Duodenal mucosa (tissue), 2 donors: ENCODE measurements at regions not wholly inside any gene's neighbourhood (a gene's known extent, or its start where the extent isn't known, plus 50 kb on each side); places are given as distances from the start of the nearest gene placed in this dataset.
"Not testable (repeated sequence)": the region's sequence is repeated elsewhere in the genome, so short reads cannot be mapped to it uniquely, and the experiment has no call there.

Experiments used
- H3K27ac ChIP-seq: one replicate; pipeline ENCODE4 v1.7.0; 2013; ENCODE audit warnings: low read depth, low read length
- H3K27me3 ChIP-seq, 2 donors: one replicate each; pipeline ENCODE4 v1.7.0; 2013; ENCODE audit warnings: low read length in 2 of 2, control low read depth in 1 of 2; ENCODE audit not compliant: insufficient read depth in 2 of 2, control insufficient read depth in 1 of 2
- H3K36me3 ChIP-seq, 2 donors: one replicate each; pipeline ENCODE4 v1.7.0; 2013; ENCODE audit warnings: low read length in 2 of 2, control low read depth in 1 of 2; ENCODE audit not compliant: insufficient read depth in 2 of 2, control insufficient read depth in 1 of 2
- H3K4me1 ChIP-seq, 2 donors: one replicate each; pipeline ENCODE4 v1.7.0; 2013; ENCODE audit warnings: low read length in 2 of 2, control low read depth in 1 of 2; ENCODE audit not compliant: insufficient read depth in 2 of 2, control insufficient read depth in 1 of 2
- H3K4me3 ChIP-seq, 2 donors: one replicate each; pipeline ENCODE4 v1.7.0; 2013; ENCODE audit warnings: low read length in 2 of 2, low read depth in 1 of 2
- H3K9ac ChIP-seq, 2 donors: one replicate each; pipeline ENCODE4 v1.7.0; 2013; ENCODE audit warnings: low read length in 2 of 2, low read depth in 1 of 2
- H3K9me3 ChIP-seq, 2 donors: one replicate each; pipeline ENCODE4 v1.7.0; 2013; ENCODE audit warnings: low read length in 2 of 2, control low read depth in 1 of 2; ENCODE audit not compliant: control insufficient read depth in 1 of 2

GRCh38 chr7:35878351-35878750 lies 77.5 kb downstream of the SEPTIN7 start:
- no peak overlapping the region for H3K27ac ChIP-seq
- H3K4me3 ChIP-seq = no peak overlapping the region
- H3K9me3 ChIP-seq = no peaks in the 10 kb centered on the region
- no peak overlapping the region for H3K9ac ChIP-seq
- H3K36me3 ChIP-seq = peaks cover 0 to 7% of the 10 kb centered on the region in 2 donors
- H3K4me1 ChIP-seq = no peaks in the 10 kb centered on the region
- H3K27me3 ChIP-seq = no peaks in the 10 kb centered on the region

DNA sequence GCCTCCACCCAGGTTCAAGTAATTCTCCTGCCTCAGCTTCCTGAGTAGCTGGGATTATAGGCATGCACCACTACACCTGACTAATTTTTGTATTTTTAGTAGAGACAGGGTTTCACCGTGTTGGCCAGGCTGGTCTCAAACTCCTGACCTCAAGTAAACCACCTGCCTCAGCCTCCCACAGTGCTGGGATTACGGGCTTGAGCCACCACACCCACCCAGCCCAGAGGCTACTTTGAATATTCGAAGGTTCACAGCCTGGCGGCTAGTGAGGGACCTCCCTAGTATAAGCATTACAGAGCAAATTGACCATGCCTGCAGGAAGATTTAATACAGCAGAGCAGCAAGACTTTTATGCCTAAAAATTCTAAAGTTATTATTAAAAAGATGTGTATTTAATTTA lies 86.6 kb downstream of the SEPTIN7 start:
- not testable (repeated sequence) for H3K4me3 ChIP-seq, H3K9ac ChIP-seq, H3K9me3 ChIP-seq, H3K4me1 ChIP-seq, H3K27me3 ChIP-seq, H3K27ac ChIP-seq
- peaks cover 11 to 29% of the 10 kb centered on the region in 2 donors for H3K36me3 ChIP-seq

GRCh38 chr7:35889001-35889400 lies 88.1 kb downstream of the SEPTIN7 start:
- no peak overlapping the region for H3K4me3 ChIP-seq
- H3K4me1 ChIP-seq = no peaks in the 10 kb centered on the region
- no peaks in the 10 kb centered on the region for H3K27me3 ChIP-seq
- H3K27ac ChIP-seq = no peak overlapping the region
- peaks cover 9 to 29% of the 10 kb centered on the region in 2 donors for H3K36me3 ChIP-seq
- no peak overlapping the region for H3K9ac ChIP-seq
- H3K9me3 ChIP-seq = no peaks in the 10 kb centered on the region

DNA sequence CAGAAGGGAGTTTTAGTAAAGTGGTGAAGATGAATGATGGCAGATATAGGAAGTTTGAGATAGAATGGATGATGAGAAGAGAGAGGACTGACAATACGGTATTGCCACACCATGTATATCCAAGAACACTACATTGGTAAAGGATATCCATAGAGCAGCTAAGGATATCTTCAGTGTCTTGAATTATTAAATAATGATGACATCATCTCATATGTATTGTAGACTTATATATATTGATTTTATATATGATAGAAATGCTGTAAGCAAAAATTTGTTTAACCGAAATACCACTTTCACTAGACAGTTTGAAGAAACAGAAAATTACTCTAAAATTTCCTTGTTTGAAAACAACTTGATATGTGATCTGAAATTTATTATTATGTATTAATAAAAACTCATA lies 89.0 kb downstream of the SEPTIN7 start:
- no peaks in the 10 kb centered on the region for H3K9me3 ChIP-seq
- H3K9ac ChIP-seq = no peak overlapping the region
- H3K4me1 ChIP-seq = no peaks in the 10 kb centered on the region
- H3K27me3 ChIP-seq = no peaks in the 10 kb centered on the region
- H3K4me3 ChIP-seq = no peak overlapping the region
- no peak overlapping the region for H3K27ac ChIP-seq
- peaks cover 7 to 24% of the 10 kb centered on the region in 2 donors for H3K36me3 ChIP-seq

DNA sequence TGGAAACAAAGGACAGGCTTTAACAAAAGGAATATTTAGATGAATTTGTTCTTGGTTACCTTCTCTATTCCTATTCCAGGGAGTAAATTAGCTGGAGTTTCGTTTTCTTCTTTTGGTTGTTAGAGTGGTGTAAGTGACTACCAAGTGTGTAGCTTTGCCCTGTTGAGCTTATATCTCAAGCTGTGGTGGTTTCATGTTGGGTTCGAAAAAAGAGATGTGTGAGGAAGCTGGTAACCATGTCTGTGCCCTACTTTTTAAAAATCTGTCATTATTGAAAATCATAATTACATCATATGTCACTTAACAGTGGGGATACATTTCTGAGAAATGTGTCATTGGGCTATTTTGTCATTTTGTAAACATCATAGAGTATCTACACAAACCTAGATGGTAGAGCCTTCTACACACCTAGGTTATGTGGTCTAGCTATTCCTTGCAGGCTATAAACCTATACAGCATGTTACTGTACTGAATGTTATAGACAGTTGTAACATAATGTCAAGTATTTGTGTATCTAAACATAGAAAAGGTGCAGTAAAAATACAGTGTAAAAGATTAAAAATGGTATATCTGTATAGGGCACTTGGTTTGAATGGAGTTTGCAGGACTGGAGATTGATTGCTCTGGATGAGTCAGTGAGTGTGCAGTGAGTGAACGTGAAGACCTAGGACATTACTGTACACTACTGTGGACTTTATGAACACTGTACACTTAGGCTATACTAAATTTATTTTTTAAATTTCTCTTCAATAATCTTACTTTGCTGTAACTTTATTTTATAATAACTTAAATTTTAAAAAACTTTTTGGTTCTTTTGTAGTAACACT lies 90.4 kb downstream of the SEPTIN7 start:
- H3K9ac ChIP-seq = no peak overlapping the region
- H3K9me3 ChIP-seq = no peaks in the 10 kb centered on the region
- H3K4me3 ChIP-seq = no peak overlapping the region
- no peaks in the 10 kb centered on the region for H3K4me1 ChIP-seq
- H3K27ac ChIP-seq = no peak overlapping the region
- no peaks in the 10 kb centered on the region for H3K27me3 ChIP-seq
- H3K36me3 ChIP-seq = peaks cover 3 to 20% of the 10 kb centered on the region in 2 donors

DNA sequence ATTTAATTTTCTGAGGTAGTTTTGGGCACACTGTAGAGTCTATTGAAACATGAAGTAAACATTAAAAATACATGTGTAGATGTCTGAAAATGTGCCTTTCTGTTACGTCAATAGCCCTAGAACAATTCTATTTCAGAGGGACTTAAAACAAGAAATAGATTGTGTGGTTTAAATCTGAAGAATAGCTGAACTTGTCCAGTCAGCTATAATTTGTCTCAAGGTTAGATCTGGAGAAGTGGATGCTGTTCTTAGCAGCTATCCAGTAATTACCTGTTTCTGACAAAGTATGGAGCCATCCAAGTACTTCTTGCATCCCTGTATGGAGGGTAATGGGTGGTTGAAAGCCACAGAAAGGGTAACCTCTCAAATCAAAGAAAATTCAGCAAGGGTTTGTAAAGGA lies 92.8 kb downstream of the SEPTIN7 start:
- H3K27ac ChIP-seq = no peak overlapping the region
- H3K4me3 ChIP-seq = no peak overlapping the region

DNA sequence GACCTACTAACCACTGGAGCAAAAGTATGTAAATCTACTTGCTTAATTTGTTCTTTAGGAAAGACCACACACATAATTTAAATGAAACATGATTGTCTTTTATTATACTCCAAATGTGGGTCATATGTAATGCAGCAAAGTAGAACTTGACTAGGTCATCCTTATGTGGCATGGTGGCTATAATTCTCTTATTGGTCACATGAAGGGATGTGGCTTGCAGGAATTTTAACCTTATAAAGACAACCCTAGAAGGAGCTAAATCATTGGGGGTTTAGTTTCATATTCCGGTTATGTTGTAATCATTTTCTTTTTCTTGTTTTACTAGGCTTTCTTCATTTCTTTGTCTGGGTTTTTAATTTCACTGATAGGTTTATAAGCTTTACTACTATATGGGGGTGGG lies 93.9 kb downstream of the SEPTIN7 start:
- Histone ChIP-seq H3K27me3 (no peaks in the 10 kb centered on the region), H3K9me3 (no peaks in the 10 kb centered on the region), H3K36me3 (peaks cover 0 to 22% of the 10 kb centered on the region in 2 donors), H3K27ac (no peak overlapping the region), H3K4me3 (no peak overlapping the region), H3K4me1 (no peaks in the 10 kb centered on the region), H3K9ac (no peak overlapping the region)

More for the DNA sequence above, 92.8 kb downstream of the SEPTIN7 start:
- H3K9ac ChIP-seq = no peak overlapping the region
- H3K36me3 ChIP-seq = peaks cover 0 to 17% of the 10 kb centered on the region in 2 donors
- no peaks in the 10 kb centered on the region for H3K4me1 ChIP-seq
- H3K9me3 ChIP-seq = no peaks in the 10 kb centered on the region
- H3K27me3 ChIP-seq = no peaks in the 10 kb centered on the region

DNA sequence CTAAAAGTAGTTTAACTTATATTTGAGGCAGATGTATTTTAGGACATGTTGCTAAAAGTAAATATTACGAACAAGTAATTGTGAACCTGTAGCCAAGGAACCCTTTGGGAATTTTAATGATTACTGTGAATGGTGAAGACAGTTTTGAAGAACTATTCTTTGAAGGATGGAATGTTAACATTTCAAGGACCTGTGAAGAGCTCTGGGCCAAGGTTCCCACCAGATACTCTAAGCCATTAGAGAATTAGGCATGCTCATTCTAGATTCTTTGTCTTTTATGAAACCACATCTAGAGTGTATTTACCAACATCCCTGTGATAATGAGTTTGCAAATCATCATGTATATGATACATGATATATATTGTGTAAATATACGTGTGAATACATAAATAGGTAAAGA lies 99.8 kb downstream of the SEPTIN7 start:
- no peaks in the 10 kb centered on the region for H3K4me1 ChIP-seq
- no peak overlapping the region for H3K9ac ChIP-seq
- H3K27me3 ChIP-seq = no peaks in the 10 kb centered on the region
- no peak overlapping the region for H3K27ac ChIP-seq
- H3K4me3 ChIP-seq = no peak overlapping the region
- H3K36me3 ChIP-seq = peaks cover 0 to 35% of the 10 kb centered on the region in 2 donors
- no peaks in the 10 kb centered on the region for H3K9me3 ChIP-seq

DNA sequence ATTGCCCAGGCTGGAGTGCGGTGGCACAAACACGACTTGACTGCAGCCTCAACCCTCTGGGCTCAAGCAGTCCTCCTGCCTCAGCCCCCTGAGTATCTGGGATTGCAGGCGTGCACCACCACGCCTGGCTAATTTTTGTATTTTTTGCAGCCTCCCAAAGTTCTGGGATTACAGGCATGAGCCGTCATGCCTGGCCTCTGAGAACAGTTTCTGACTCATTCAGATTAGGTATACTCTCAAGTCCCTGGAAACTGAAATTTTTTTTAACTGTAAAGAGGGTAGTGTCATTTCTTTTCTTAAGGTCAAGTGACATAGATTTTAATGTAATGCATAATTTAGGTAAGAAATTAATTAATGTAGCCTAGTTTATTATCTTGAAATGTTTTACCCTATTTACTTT lies 104.7 kb downstream of the SEPTIN7 start:
- Histone ChIP-seq H3K9ac (no peak overlapping the region), H3K9me3 (no peaks in the 10 kb centered on the region), H3K27ac (no peak overlapping the region), H3K36me3 (peaks cover 0 to 23% of the 10 kb centered on the region in 2 donors), H3K27me3 (no peaks in the 10 kb centered on the region), H3K4me1 (no peaks in the 10 kb centered on the region), H3K4me3 (no peak overlapping the region)

- no peaks in the 10 kb centered on the region for H3K27me3 ChIP-seq
- H3K4me3 ChIP-seq = no peak overlapping the region
- H3K9ac ChIP-seq = no peak overlapping the region
- no peak overlapping the region for H3K27ac ChIP-seq
- peaks cover 0 to 23% of the 10 kb centered on the region in 2 donors for H3K36me3 ChIP-seq
- H3K4me1 ChIP-seq = no peaks in the 10 kb centered on the region
- H3K9me3 ChIP-seq = no peaks in the 10 kb centered on the region
Measured at GRCh38 chr7:35906191-35906908, 105.5 kb downstream of the SEPTIN7 start.
